RWPE1 (cell line): ENCODE measurements at regions not wholly inside any gene's neighbourhood (a gene's known extent, or its start where the extent isn't known, plus 50 kb on each side); places are given as distances from the start of the nearest gene placed in this dataset.
A peak's percentile ranks its signal among the peaks of the same experiment; 100 is the strongest.
"Not testable (repeated sequence)": the region's sequence is repeated elsewhere in the genome, so short reads cannot be mapped to it uniquely, and the experiment has no call there.

Experiments
- CTCF ChIA-PET: fragments of 350-600 bp; sonication (Branson Sonifier 250); formaldehyde crosslinking; extraction: SDS; loops from one replicate; lab custom pipeline; 2021; lab: Yijun Ruan, JAX
- POLR2A ChIA-PET: fragments of 400-600 bp; formaldehyde crosslinking; extraction: SDS; loops from one replicate; lab custom pipeline; 2020; ENCODE audit warnings: antibody characterized with exemption; ENCODE audit not compliant: low non-redundant PET; lab: Yijun Ruan, JAX
- DNase-seq: peaks from one replicate; pipeline ENCODE4 v3.0.0; 2012; ENCODE audit warnings: low spot score
- H3K27ac ChIP-seq: fragments of 450-650 bp; 2 replicates; pipeline ENCODE4 v1.5.1; 2017
- TF ChIP-seq, protein P1 (sequence below): fragments of 450-650 bp; conservative IDR thresholded peaks from 2 replicates; pipeline ENCODE4 v1.5.1; 2017; ENCODE audit warnings: low read depth, mild to moderate bottlenecking

DNA sequence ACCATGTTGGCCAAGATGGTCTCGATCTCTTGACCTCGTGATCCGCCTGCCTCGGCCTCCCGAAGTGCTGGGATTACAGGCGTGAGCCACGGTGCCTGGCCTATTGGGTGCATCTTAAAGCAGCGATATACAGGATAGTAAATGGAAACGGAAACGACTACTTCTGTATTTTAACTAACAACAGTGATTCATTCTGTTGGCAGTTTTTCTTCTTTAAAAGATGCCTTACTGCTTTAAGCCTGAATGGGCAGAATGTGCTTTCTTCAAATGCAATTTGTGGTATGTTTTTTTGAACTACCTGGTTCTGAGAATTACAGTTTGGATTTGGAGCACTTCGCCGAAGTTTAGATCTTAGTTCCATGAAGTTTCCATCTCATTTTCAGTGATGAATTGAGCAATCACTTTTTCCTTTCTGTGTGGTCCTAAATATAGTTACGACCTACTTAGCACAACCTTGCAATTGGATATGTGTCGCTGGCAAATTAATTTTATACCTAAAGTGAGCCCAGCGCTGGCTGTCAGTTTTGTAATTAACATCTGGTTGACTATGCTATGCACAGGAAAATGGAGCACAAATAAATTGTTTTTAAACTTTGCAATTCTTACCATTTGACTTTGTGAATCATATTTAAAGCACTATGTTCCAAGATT, 53.6 kb upstream of the EIF5 start:
- TF ChIP-seq, protein P1, sequence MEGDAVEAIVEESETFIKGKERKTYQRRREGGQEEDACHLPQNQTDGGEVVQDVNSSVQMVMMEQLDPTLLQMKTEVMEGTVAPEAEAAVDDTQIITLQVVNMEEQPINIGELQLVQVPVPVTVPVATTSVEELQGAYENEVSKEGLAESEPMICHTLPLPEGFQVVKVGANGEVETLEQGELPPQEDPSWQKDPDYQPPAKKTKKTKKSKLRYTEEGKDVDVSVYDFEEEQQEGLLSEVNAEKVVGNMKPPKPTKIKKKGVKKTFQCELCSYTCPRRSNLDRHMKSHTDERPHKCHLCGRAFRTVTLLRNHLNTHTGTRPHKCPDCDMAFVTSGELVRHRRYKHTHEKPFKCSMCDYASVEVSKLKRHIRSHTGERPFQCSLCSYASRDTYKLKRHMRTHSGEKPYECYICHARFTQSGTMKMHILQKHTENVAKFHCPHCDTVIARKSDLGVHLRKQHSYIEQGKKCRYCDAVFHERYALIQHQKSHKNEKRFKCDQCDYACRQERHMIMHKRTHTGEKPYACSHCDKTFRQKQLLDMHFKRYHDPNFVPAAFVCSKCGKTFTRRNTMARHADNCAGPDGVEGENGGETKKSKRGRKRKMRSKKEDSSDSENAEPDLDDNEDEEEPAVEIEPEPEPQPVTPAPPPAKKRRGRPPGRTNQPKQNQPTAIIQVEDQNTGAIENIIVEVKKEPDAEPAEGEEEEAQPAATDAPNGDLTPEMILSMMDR: no peak
- ChIA-PET POLR2A (no interaction called here), CTCF (interaction anchor here (0.6 to 0.7 kb wide), 2 partner anchors 164 to 176 kb away, joined by 3 read pairs; no protein-coding TSS in a partner anchor)
- H3K27ac ChIP-seq: no peak overlapping the region
- no peak for DNase-seq

DNA sequence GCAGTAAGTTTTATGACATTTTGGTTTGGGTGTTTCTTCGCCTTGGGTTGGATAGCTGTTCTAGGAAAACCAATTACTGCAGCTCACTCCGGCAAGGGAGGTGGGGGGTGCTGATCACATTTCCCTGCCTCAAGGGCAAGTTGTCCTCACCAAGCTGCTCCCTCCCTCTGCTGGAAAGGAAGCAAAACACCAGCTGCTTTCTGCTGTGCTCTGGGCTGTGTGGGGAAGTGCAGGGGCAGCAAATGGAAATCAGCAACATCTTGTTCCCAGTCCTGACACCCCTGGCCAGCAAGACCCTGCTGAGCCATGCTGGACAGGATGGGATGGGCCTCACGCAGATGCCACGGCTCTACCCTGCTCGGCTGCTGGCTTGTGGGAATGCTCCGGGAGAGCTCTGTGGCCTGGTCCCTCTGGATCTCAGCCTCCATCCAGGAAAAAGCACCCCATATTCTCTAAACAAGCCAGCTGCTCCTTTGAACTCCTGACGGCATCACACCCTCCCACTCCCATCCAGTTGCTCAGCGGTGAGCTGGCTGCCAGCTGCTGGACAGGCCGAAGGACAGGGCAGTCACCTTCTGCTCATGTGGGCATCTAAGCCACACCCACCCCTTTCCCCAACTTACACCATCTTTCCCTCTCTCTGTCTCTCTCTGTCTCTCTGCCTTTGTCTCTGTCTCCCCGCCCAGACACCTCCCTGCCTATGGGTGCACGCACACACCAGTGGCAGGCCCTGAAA, 52.4 kb upstream of the EIF5 start:
- no peak overlapping the region for H3K27ac ChIP-seq
- TF ChIP-seq, protein P1: no peak
- ChIA-PET POLR2A (no interaction called here), CTCF (interaction anchor here (0.5 to 1.2 kb wide), 9 partner anchors 10 to 219 kb away, joined by 3 to 10 read pairs (median 3); no protein-coding TSS in a partner anchor)
- DNase-seq: peak; percentile 50

DNA sequence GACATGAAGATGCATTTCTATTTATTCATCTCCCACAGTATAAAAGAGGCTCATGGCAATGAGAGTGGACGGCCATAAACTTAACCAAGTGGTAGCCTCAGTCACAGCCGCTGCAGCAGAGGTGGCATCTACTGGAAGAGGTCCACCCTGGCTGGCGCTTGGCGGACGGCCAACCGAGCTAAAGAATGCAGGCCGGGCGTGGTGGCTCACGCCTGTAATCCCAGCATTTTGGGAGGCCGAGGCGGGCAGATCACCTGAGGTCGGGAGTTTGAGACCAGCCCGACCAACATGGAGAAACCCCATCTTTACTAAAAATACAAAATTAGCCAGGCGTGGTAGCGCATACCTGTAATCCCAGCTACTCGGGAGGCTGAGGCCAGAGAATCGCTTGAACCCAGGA, 51.7 kb upstream of the EIF5 start:
- CTCF ChIA-PET: interaction anchor here (0.7 to 1.2 kb wide), 3 partner anchors 10 to 178 kb away, joined by 3 to 10 read pairs (median 4); no protein-coding TSS in a partner anchor
- H3K27ac ChIP-seq, POLR2A ChIA-PET, DNase-seq: not testable (repeated sequence)

DNA sequence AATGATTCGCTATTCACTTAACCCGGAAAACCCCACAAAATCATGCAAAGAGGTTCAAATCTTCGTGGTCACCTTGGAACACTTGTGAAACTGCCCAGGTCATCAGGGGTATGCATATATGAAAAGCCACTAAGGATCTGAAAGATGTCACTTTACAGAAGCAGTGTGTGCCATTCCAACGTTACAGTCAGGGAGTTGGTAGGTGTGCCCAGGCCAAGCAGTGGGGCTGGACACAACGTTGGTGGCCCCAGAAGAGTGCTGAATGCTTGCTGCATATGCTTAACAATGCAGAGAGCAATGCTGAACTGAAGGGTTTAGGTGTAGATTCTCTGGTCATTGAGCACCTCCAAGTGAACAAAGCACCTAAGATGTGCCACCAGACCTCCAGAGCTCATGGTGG, 51.1 kb upstream of the EIF5 start:
- H3K27ac ChIP-seq: no peak overlapping the region
- POLR2A ChIA-PET: no interaction called here
- TF ChIP-seq, protein P1: no peak
- CTCF ChIA-PET: interaction anchor here (0.6 kb wide), 1 partner anchor 152 kb away, joined by 4 read pairs; no protein-coding TSS in a partner anchor
- no peak for DNase-seq

DNA sequence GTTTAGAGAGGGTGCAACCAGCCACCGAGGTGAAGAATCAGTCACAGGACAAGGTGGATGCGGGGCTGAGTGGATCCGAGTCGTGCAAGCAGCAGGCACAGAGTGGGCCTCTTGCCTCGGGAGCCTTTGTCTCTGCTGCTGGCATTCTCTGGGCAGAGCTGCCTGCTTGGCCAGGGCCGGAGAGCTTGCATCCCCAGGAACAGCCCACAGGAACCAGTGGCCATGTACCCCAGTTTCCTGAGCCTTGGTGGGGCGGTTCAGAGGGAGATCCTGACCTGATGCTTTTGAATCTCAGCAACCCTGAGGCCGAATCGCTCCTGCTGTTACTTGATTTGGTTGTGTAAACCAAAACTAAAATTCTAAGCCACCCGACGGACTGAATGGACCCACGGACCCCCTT, 50.1 kb upstream of the EIF5 start:
- no peak overlapping the region for H3K27ac ChIP-seq
- no peak for DNase-seq
- ChIA-PET POLR2A (no interaction called here), CTCF (interaction anchor here (0.6 kb wide), 1 partner anchor 129 kb away, joined by 3 read pairs; no protein-coding TSS in a partner anchor)
- TF ChIP-seq, protein P1: no peak
